T-helper 2 cell treated with Interferon-gamma antibody and Interleukin-4, amounts not matched to agents 5 μg/mL and 100 μg/mL, for 36 hours (primary cell): ENCODE measurements at regions not wholly inside any gene's neighbourhood (a gene's known extent, or its start where the extent isn't known, plus 50 kb on each side); places are given as distances from the start of the nearest gene placed in this dataset.
"Not testable (repeated sequence)": the region's sequence is repeated elsewhere in the genome, so short reads cannot be mapped to it uniquely, and the experiment has no call there.

Experiments
- DNase-seq: peaks from one replicate; pipeline ENCODE4 v3.0.0; 2021; ENCODE audit warnings: low spot score
- H3K27ac Mint-ChIP-seq: one replicate; pipeline ENCODE4 v1.8.0; 2021; ENCODE audit warnings: mild to moderate bottlenecking, mixed read lengths
- H3K27me3 Mint-ChIP-seq: one replicate; pipeline ENCODE4 v1.8.0; 2021; ENCODE audit warnings: low read depth, mixed read lengths
- H3K36me3 Mint-ChIP-seq: one replicate; pipeline ENCODE4 v1.8.0; 2021; ENCODE audit warnings: low read depth, mixed read lengths
- H3K4me1 Mint-ChIP-seq: one replicate; pipeline ENCODE4 v1.8.0; 2021; ENCODE audit warnings: low read depth, mixed read lengths
- H3K4me3 Mint-ChIP-seq: one replicate; pipeline ENCODE4 v1.8.0; 2022; ENCODE audit warnings: mild to moderate bottlenecking, moderate library complexity, mixed read lengths
- H3K9me3 Mint-ChIP-seq: one replicate; pipeline ENCODE4 v1.8.0; 2021; ENCODE audit warnings: mixed read lengths

- H3K9me3 Mint-ChIP-seq: peaks cover 74% of the 10 kb centered on the region
- H3K36me3 Mint-ChIP-seq: peaks cover 21% of the 10 kb centered on the region
- H3K4me3 Mint-ChIP-seq: not testable (repeated sequence)
Measured at GRCh38 chr10:42533866-42534265, 104.5 kb downstream of the ZNF33B start.

GRCh38 chr10:42532996-42533395, 105.4 kb downstream of the ZNF33B start:
- H3K4me1 Mint-ChIP-seq: no peaks in the 10 kb centered on the region
- H3K36me3 Mint-ChIP-seq: peaks cover 13% of the 10 kb centered on the region
- H3K9me3 Mint-ChIP-seq: peaks cover 65% of the 10 kb centered on the region
- no peak for DNase-seq
- H3K4me3 Mint-ChIP-seq: no peak overlapping the region
- H3K27me3 Mint-ChIP-seq: no peaks in the 10 kb centered on the region
- H3K27ac Mint-ChIP-seq: no peak overlapping the region

More at GRCh38 chr10:42533866-42534265, 104.5 kb downstream of the ZNF33B start:
- not testable (repeated sequence) for H3K4me1 Mint-ChIP-seq, DNase-seq, H3K27me3 Mint-ChIP-seq, H3K27ac Mint-ChIP-seq

- no peaks in the 10 kb centered on the region for H3K27me3 Mint-ChIP-seq
- peaks cover 62% of the 10 kb centered on the region for H3K9me3 Mint-ChIP-seq
- peaks cover 61% of the 10 kb centered on the region for H3K36me3 Mint-ChIP-seq
- H3K27ac Mint-ChIP-seq: no peak overlapping the region
- H3K4me1 Mint-ChIP-seq: no peaks in the 10 kb centered on the region
- H3K4me3 Mint-ChIP-seq: no peak overlapping the region
- no peak for DNase-seq
Measured at GRCh38 chr10:42523098-42523497, 115.3 kb downstream of the ZNF33B start.

- DNase-seq: no peak
- no peaks in the 10 kb centered on the region for H3K4me1 Mint-ChIP-seq
- peaks cover 80% of the 10 kb centered on the region for H3K9me3 Mint-ChIP-seq
- peaks cover 53% of the 10 kb centered on the region for H3K36me3 Mint-ChIP-seq
- no peak overlapping the region for H3K27ac Mint-ChIP-seq
- H3K27me3 Mint-ChIP-seq: no peaks in the 10 kb centered on the region
- no peak overlapping the region for H3K4me3 Mint-ChIP-seq
Measured at GRCh38 chr10:42519761-42520460, 118.5 kb downstream of the ZNF33B start.

GRCh38 chr10:42519079-42519478, 119.3 kb downstream of the ZNF33B start:
- Mint-ChIP-seq H3K4me1 (no peaks in the 10 kb centered on the region), H3K36me3 (peaks cover 48% of the 10 kb centered on the region), H3K9me3 (peaks cover 80% of the 10 kb centered on the region), H3K27ac (no peak overlapping the region), H3K4me3 (no peak overlapping the region), H3K27me3 (no peaks in the 10 kb centered on the region)
- DNase-seq: no peak

- no peak for DNase-seq
- H3K36me3 Mint-ChIP-seq: peaks cover 3% of the 10 kb centered on the region
- peaks cover 74% of the 10 kb centered on the region for H3K9me3 Mint-ChIP-seq
- no peak overlapping the region for H3K27ac Mint-ChIP-seq
- H3K4me3 Mint-ChIP-seq: no peak overlapping the region
- no peaks in the 10 kb centered on the region for H3K4me1 Mint-ChIP-seq
- H3K27me3 Mint-ChIP-seq: no peaks in the 10 kb centered on the region
Measured at GRCh38 chr10:42513921-42514320, 124.4 kb downstream of the ZNF33B start.

- Mint-ChIP-seq H3K36me3 (no peaks in the 10 kb centered on the region), H3K4me3 (no peak overlapping the region), H3K4me1 (no peaks in the 10 kb centered on the region), H3K27ac (no peak overlapping the region), H3K9me3 (peaks cover 34% of the 10 kb centered on the region), H3K27me3 (no peaks in the 10 kb centered on the region)
- DNase-seq: no peak
Measured at GRCh38 chr10:42491801-42492200, 146.6 kb downstream of the ZNF33B start.

GRCh38 chr10:42491001-42491592, 147.3 kb downstream of the ZNF33B start:
- H3K4me1 Mint-ChIP-seq: no peaks in the 10 kb centered on the region
- no peaks in the 10 kb centered on the region for H3K27me3 Mint-ChIP-seq
- peaks cover 35% of the 10 kb centered on the region for H3K9me3 Mint-ChIP-seq
- no peaks in the 10 kb centered on the region for H3K36me3 Mint-ChIP-seq
- no peak overlapping the region for H3K27ac Mint-ChIP-seq
- H3K4me3 Mint-ChIP-seq: no peak overlapping the region
- DNase-seq: no peak

- no peak for DNase-seq
- no peaks in the 10 kb centered on the region for H3K36me3 Mint-ChIP-seq
- no peak overlapping the region for H3K4me3 Mint-ChIP-seq
- peaks cover 38% of the 10 kb centered on the region for H3K9me3 Mint-ChIP-seq
- H3K27me3 Mint-ChIP-seq: no peaks in the 10 kb centered on the region
- H3K4me1 Mint-ChIP-seq: no peaks in the 10 kb centered on the region
- no peak overlapping the region for H3K27ac Mint-ChIP-seq
Measured at GRCh38 chr10:42490368-42490767, 148.0 kb downstream of the ZNF33B start.

GRCh38 chr10:42488416-42488815, 150.0 kb downstream of the ZNF33B start:
- H3K36me3 Mint-ChIP-seq: no peaks in the 10 kb centered on the region

GRCh38 chr10:42482411-42482810, 156.0 kb downstream of the ZNF33B start:
- Mint-ChIP-seq H3K9me3 (peaks cover 17% of the 10 kb centered on the region), H3K27me3 (no peaks in the 10 kb centered on the region), H3K36me3 (no peaks in the 10 kb centered on the region)

More at GRCh38 chr10:42488416-42488815, 150.0 kb downstream of the ZNF33B start:
- DNase-seq: no peak
- peaks cover 29% of the 10 kb centered on the region for H3K9me3 Mint-ChIP-seq
- no peaks in the 10 kb centered on the region for H3K27me3 Mint-ChIP-seq
- no peaks in the 10 kb centered on the region for H3K4me1 Mint-ChIP-seq
- no peak overlapping the region for H3K27ac Mint-ChIP-seq
- no peak overlapping the region for H3K4me3 Mint-ChIP-seq

GRCh38 chr10:42479057-42479456, 159.3 kb downstream of the ZNF33B start:
- Mint-ChIP-seq H3K27ac (no peak overlapping the region), H3K9me3 (peaks cover 12% of the 10 kb centered on the region), H3K36me3 (no peaks in the 10 kb centered on the region), H3K4me3 (no peak overlapping the region), H3K4me1 (no peaks in the 10 kb centered on the region), H3K27me3 (peaks cover 2% of the 10 kb centered on the region)
- no peak for DNase-seq

More at GRCh38 chr10:42482411-42482810, 156.0 kb downstream of the ZNF33B start:
- H3K4me1 Mint-ChIP-seq: no peaks in the 10 kb centered on the region
- no peak for DNase-seq
- no peak overlapping the region for H3K4me3 Mint-ChIP-seq
- no peak overlapping the region for H3K27ac Mint-ChIP-seq

GRCh38 chr10:42477170-42477569, 161.2 kb downstream of the ZNF33B start:
- H3K36me3 Mint-ChIP-seq: no peaks in the 10 kb centered on the region
- H3K4me3 Mint-ChIP-seq: no peak overlapping the region
- peaks cover 2% of the 10 kb centered on the region for H3K27me3 Mint-ChIP-seq
- DNase-seq: no peak
- H3K27ac Mint-ChIP-seq: no peak overlapping the region
- peaks cover 4% of the 10 kb centered on the region for H3K9me3 Mint-ChIP-seq
- H3K4me1 Mint-ChIP-seq: no peaks in the 10 kb centered on the region

- H3K27me3 Mint-ChIP-seq: peaks cover 2% of the 10 kb centered on the region
- no peak overlapping the region for H3K4me3 Mint-ChIP-seq
- no peaks in the 10 kb centered on the region for H3K4me1 Mint-ChIP-seq
- H3K27ac Mint-ChIP-seq: no peak overlapping the region
- no peaks in the 10 kb centered on the region for H3K36me3 Mint-ChIP-seq
- peaks cover 8% of the 10 kb centered on the region for H3K9me3 Mint-ChIP-seq
- no peak for DNase-seq
Measured at GRCh38 chr10:42476101-42476500, 162.3 kb downstream of the ZNF33B start.
